Activated T-cell treated with anti-CD3 and anti-CD28 coated beads for 48 hours (primary cell): ENCODE measurements at regions not wholly inside any gene's neighbourhood (a gene's known extent, or its start where the extent isn't known, plus 50 kb on each side); places are given as distances from the start of the nearest gene placed in this dataset.
"Not testable (repeated sequence)": the region's sequence is repeated elsewhere in the genome, so short reads cannot be mapped to it uniquely, and the experiment has no call there.

Experiments
- DNase-seq: peaks from one replicate; pipeline ENCODE4 v3.0.0-alpha.2; 2020; ENCODE audit warnings: low read depth

DNA sequence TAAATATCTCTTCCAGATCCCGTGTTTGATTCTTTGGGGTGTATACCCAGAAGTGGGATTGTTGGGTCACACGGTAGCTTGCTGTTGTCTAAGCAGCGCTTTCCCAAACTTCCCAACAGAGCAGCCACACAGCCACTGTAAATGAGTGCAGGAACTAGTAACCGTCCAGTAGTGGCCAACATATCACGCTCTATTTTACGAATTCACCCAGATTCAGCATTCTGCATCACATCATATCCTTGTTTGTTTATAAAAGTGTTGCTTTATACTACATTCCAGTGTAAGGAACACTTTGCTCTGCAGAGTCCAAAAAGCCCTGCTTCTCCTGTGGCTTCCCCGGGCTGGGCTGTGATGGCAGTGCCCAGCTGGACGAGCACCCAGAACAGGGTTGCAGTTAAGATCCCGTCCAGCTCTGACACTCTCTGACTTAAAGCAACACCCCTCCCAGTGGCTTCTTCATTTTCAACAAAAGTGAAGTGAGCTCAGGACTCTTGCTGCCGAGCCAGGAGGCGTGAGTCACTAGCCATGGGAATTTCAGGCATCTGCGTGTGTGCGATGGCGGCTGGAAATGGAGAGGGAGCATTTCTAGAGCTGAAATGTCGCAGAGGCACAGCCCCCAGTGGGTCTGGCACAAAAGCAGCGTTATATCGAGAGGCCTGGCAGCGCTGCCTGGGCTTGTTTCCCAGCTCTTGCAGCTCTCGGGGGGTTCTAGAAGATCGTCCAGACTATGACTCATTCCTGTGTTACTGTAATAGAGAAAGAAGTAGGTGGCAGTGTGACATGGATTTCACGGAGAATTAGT is 216.3 kb upstream of the ECI2 start:
- no peak for DNase-seq

GRCh38 chr6:4350567-4351519 is 215.5 kb upstream of the ECI2 start:
- no peak for DNase-seq

GRCh38 chr6:4349931-4350330 is 214.6 kb upstream of the ECI2 start:
- DNase-seq = no peak

GRCh38 chr6:4349323-4349722 is 213.9 kb upstream of the ECI2 start:
- DNase-seq = no peak

DNA sequence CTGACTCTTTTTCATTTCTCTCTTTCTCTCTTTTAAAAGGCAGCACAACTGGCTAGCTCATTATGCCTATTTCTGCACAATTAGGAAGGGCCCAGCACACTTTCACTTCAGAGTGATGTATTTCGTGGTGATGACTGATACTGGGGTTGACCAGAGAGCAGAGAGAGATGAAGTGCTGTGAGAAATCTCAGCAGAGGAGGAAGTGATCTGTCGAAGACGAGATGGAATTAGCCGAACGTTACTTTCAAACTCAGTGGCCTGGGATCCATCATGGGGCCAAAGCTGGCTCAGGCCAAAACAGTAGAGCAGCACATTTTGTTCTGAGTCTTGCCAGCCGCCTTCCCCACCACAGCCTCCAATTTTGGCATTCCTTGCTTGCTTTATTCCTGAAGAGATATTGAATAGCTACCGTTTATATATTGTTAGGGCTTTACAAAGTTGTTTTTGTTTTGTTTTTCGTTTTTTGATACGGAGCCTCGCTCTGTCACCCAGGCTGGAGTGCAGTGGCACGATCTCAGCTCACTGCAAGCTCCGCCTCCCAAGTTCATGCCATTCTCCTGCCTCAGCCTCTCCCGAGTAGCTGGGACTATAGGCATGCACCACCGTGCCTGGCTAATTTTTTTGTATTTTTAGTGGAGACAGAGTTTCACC is 213.2 kb upstream of the ECI2 start:
- DNase-seq = no peak

- no peak for DNase-seq
These were observed 212.5 kb upstream of the ECI2 start for GRCh38 chr6:4347877-4348276.

GRCh38 chr6:4346659-4347333 is 211.4 kb upstream of the ECI2 start:
- DNase-seq = no peak

- no peak for DNase-seq
These were observed 210.2 kb upstream of the ECI2 start for GRCh38 chr6:4345543-4345942.

GRCh38 chr6:4344317-4344899 is 209.0 kb upstream of the ECI2 start:
- DNase-seq = no peak

DNA sequence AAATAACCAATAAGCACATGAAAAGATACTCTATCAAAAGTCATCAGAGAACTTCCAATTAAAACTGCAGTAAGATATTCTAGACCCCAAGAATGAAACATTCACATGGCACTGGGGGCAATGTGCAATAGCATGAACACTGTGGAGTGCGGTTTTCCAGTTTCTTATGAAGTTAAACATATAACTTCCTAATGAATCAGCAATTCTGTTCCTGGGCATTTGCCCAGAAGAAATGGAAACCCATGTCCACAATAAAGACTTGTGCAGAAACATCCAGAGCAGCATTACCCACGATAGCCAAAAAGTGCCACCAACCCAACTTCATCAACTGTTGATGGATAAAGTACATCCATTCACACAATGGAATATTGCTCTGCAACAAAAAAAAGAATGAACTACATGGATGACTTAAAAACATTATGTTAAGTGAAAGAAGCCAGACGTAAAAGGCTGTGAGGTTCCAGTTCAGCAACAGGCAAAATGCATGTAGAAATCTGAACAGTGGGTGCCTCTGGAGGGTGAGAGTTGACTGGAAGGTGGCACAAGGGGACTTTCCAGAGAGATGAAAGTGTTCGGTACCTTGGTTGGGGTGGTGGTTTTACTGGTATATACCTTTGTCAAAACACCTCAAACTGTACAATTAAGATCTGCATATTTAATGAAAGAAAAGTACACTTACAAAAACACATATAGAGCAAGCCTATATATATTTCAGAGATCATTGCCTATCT is 207.2 kb upstream of the ECI2 start:
- DNase-seq = no peak

GRCh38 chr6:4341078-4341797 is 205.9 kb upstream of the ECI2 start:
- DNase-seq = no peak

DNA sequence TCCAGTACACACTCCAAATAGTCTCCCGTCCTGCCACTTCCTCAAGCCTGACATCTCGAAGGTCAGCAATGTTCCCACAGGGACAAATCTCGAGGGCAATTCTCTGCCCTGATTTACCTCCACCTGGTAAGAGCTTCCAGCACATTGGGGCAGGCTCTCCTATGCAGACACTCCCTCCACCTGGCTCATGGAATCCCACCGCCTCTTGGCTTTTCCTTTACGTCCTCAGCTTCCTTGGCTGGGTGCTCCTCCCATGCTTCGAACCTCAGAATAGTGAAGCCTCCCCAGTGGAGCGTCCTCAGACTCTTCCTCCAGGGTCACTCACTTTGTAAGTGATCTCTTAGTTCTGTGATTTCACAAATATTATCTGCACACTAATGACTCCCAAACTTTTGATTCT is 205.2 kb upstream of the ECI2 start:
- no peak for DNase-seq

GRCh38 chr6:4338884-4339283 is 203.5 kb upstream of the ECI2 start:
- DNase-seq = no peak

GRCh38 chr6:4336778-4337442 is 201.5 kb upstream of the ECI2 start:
- no peak for DNase-seq

DNA sequence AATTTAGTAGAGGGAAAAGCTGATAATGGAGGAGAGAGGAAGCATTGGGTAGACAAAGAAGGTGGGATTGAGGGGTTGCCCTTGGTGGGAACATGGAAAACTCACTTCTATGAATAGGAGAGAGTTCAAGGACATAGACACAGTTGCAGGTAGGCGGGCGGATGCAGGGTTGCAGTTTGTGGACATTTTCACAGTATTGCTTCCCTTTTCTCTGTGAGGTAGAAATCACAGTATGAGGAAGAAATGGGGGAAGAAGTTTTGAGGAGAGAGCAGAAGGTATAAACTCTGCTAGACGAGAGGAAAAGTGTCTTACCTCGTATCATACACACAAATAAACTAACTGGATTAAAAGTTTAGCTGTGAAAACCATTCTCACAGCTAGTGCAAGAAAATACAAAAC is 200.7 kb upstream of the ECI2 start:
- DNase-seq = no peak

DNA sequence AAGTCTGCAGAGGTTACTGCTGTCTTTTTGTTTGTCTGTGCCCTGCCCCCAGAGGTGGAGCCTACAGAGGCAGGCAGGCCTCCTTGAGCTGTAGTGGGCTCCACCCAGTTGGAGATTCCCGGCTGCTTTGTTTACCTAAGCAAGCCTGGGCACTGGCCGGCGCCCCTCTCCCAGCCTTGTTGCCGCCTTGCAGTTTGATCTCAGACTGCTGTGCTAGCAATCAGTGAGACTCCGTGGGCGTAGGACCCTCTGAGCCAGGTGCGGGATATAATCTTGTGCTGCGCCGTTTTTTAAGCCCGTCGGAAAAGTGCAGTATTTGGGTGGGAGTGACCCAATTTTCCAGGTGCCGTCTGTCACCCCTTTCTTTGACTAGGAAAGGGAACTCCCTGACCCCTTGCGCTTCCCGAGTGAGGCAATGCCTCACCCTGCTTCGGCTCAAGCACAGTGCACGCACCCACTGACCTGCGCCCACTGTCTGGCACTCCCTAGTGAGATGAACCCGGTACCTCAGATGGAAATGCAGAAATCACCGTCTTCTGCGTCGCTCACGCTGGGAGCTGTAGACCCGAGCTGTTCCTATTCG is 198.9 kb upstream of the ECI2 start:
- DNase-seq = not testable (repeated sequence)

DNA sequence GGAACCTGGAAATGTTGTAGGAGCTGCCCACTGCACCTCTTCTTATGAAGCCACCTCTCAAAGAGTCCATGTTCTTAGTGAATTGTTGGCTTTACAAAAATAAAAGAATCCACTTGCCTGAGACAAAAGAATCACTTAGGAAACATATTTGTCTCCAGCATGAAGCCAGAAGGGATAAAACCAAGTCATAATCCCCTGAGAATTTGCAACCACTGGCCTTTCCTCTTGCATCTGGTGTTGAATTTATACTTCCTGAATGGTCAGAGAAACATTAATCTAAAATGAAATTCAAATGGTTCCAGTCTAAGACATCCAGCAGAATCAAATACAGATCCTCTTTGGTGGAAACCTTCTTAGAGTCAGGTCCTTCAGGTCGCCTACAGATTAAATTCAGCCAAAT is 192.5 kb upstream of the ECI2 start:
- DNase-seq = no peak

DNA sequence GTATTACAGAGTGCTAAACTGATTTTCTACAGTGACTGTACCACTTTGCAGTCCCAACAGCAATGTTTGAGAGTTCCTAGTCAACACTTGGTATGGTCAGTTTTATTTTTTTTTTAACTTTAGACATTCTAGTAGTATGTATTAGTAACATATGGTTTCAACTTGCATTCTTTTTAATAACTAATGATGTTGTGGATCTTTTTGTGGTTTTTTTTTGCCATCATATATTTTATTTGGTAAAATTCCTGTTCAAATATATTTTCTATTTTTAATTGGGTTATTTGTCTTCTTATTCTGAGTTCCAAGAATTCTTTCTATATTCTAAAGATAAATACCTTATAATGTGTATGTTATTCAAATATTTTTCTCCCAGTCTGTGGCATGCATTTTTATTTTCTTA is 189.4 kb upstream of the ECI2 start:
- no peak for DNase-seq

- no peak for DNase-seq
These were observed 187.9 kb upstream of the ECI2 start for GRCh38 chr6:4323322-4323721.
